HG03354 (cell line): ENCODE measurements at regions not wholly inside any gene's neighbourhood (a gene's known extent, or its start where the extent isn't known, plus 50 kb on each side); places are given as distances from the start of the nearest gene placed in this dataset.
"Not testable (repeated sequence)": the region's sequence is repeated elsewhere in the genome, so short reads cannot be mapped to it uniquely, and the experiment has no call there.

Source experiments
- ATAC-seq: cut with Tn5 transposase; IDR thresholded peaks from one replicate; pipeline ENCODE4 v1.9.1; 2021; ENCODE audit warnings: mild to moderate bottlenecking; ENCODE audit not compliant: unreplicated experiment, poor library complexity, severe bottlenecking

GRCh38 chr6:134657751-134658527 is 292.0 kb downstream of the ALDH8A1 start:
- no peak for ATAC-seq

- ATAC-seq = no peak
These were observed 292.6 kb downstream of the ALDH8A1 start for GRCh38 chr6:134657343-134657742.

GRCh38 chr6:134654751-134655150 is 295.1 kb downstream of the ALDH8A1 start:
- ATAC-seq = no peak

GRCh38 chr6:134651519-134651918 is 298.4 kb downstream of the ALDH8A1 start:
- ATAC-seq = no peak

- no peak for ATAC-seq
These were observed 302.0 kb downstream of the ALDH8A1 start for GRCh38 chr6:134647861-134648260.

GRCh38 chr6:134642819-134643218 is 307.1 kb downstream of the ALDH8A1 start:
- ATAC-seq = no peak

GRCh38 chr6:134642279-134642678 is 307.6 kb downstream of the ALDH8A1 start:
- ATAC-seq = no peak

- peak; percentile 90 for ATAC-seq
These were observed 308.9 kb downstream of the ALDH8A1 start for GRCh38 chr6:134640975-134641429.

- ATAC-seq = no peak
These were observed 309.7 kb downstream of the ALDH8A1 start for GRCh38 chr6:134640229-134640628.

GRCh38 chr6:134637847-134638437 is 312.0 kb downstream of the ALDH8A1 start:
- ATAC-seq = no peak

GRCh38 chr6:134637282-134637681 is 312.6 kb downstream of the ALDH8A1 start:
- ATAC-seq = no peak

- no peak for ATAC-seq
These were observed 313.6 kb downstream of the ALDH8A1 start for GRCh38 chr6:134636186-134636799.

- ATAC-seq = no peak
These were observed 314.9 kb downstream of the ALDH8A1 start for GRCh38 chr6:134634966-134635365.

GRCh38 chr6:134634466-134634865 is 315.4 kb downstream of the ALDH8A1 start:
- no peak for ATAC-seq

- ATAC-seq = not testable (repeated sequence)
These were observed 315.3 kb upstream of the SGK1 start for GRCh38 chr6:134632982-134633940.

- no peak for ATAC-seq
These were observed 314.1 kb upstream of the SGK1 start for GRCh38 chr6:134632024-134632423.

- ATAC-seq = no peak
These were observed 313.5 kb upstream of the SGK1 start for GRCh38 chr6:134631398-134631924.

- no peak for ATAC-seq
These were observed 312.7 kb upstream of the SGK1 start for GRCh38 chr6:134630508-134631121.

- no peak for ATAC-seq
These were observed 310.2 kb upstream of the SGK1 start for GRCh38 chr6:134628154-134628553.
